Neural progenitor cell (in vitro differentiated cells): ENCODE measurements at regions not wholly inside any gene's neighbourhood (a gene's known extent, or its start where the extent isn't known, plus 50 kb on each side); places are given as distances from the start of the nearest gene placed in this dataset.

Source experiments
- EZH2 ChIP-seq: fragments of 200-600 bp; sonication (generic); IDR thresholded peaks from 2 replicates; pipeline ENCODE4 v1.6.1; 2017; ENCODE audit warnings: antibody characterized with exemption, mild to moderate bottlenecking, moderate library complexity
- EZH2phosphoT487 ChIP-seq: fragments of 200-600 bp; sonication (generic); IDR thresholded peaks from 2 replicates; pipeline ENCODE4 v1.6.1; 2017; ENCODE audit warnings: antibody characterized with exemption
- TF ChIP-seq, protein P1 (sequence below): fragments of 200-600 bp; sonication (generic); IDR thresholded peaks from 2 replicates; pipeline ENCODE4 v1.5.1; 2017; ENCODE audit warnings: antibody characterized with exemption, mild to moderate bottlenecking

DNA sequence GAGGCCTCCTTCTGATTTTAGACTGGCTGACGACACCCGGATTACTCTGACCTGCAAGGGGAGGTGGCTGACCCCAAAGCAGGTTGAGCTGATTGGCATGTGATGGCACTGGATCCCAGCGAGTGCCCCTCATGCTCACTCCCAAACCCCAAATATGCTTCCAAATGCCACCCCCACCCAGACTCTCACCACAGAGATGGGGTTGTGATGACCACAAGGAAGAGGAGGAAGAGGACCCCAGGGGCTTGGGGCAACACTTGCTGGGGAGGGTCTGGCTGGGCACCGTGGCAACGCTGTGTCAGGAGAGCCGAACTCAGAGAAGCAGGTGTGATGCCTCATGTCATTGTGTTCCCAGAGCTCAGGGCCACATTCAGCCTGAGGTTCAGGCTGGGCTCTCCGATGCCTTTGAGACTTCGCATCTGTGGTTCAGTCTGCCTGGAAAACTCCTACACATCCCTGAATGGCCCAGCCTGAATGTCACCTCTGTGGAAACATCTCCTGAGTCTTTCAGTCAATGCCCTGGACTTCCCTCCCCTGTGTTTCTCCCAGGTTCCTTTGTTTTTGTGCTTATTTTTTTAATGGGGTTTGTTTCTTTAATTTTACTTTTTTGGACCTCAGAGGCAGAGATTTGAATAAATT, 169.1 kb upstream of the PMEPA1 start:
- TF ChIP-seq, protein P1, sequence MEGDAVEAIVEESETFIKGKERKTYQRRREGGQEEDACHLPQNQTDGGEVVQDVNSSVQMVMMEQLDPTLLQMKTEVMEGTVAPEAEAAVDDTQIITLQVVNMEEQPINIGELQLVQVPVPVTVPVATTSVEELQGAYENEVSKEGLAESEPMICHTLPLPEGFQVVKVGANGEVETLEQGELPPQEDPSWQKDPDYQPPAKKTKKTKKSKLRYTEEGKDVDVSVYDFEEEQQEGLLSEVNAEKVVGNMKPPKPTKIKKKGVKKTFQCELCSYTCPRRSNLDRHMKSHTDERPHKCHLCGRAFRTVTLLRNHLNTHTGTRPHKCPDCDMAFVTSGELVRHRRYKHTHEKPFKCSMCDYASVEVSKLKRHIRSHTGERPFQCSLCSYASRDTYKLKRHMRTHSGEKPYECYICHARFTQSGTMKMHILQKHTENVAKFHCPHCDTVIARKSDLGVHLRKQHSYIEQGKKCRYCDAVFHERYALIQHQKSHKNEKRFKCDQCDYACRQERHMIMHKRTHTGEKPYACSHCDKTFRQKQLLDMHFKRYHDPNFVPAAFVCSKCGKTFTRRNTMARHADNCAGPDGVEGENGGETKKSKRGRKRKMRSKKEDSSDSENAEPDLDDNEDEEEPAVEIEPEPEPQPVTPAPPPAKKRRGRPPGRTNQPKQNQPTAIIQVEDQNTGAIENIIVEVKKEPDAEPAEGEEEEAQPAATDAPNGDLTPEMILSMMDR, result no peak
- TF ChIP-seq EZH2, result no peak
- TF ChIP-seq EZH2phosphoT487, result no peak
